ENCODE measurements at regions not wholly inside any gene's neighbourhood (a gene's known extent, or its start where the extent isn't known, plus 50 kb on each side); places are given as distances from the start of the nearest gene placed in this dataset.

- H3K4me3 ChIP-seq (ENCODE audit: low read depth, low read length) = no peak overlapping the region
- no peak for TF ChIP-seq POLR2A (IDR thresholded peaks at IDR 0.05; ENCODE audit: extremely low read depth, insufficient read length)
- no peak for TF ChIP-seq MAX (IDR thresholded peaks at IDR 0.05; ENCODE audit: low read depth, low read length)
- TF ChIP-seq MYC (IDR thresholded peaks at IDR 0.05; ENCODE audit: low read depth, low read length) = no peak
- TF ChIP-seq CTCF (IDR thresholded peaks at IDR 0.05; ENCODE audit: low read depth, low read length) = no peak
- DNase-seq (ENCODE audit: low read depth) = no peak
These were observed 75.0 kb upstream of the SPATA12 start for GRCh38 chr3:56985460-56985859.

- no peak for DNase-seq (ENCODE audit: low read depth)
- TF ChIP-seq MYC (IDR thresholded peaks at IDR 0.05; ENCODE audit: low read depth, low read length) (no peak), POLR2A (IDR thresholded peaks at IDR 0.05; ENCODE audit: extremely low read depth, insufficient read length) (no peak), MAX (IDR thresholded peaks at IDR 0.05; ENCODE audit: low read depth, low read length) (no peak), CTCF (IDR thresholded peaks at IDR 0.05; ENCODE audit: low read depth, low read length) (no peak)
- no peak overlapping the region for H3K4me3 ChIP-seq (ENCODE audit: low read depth, low read length)
These were observed 77.0 kb upstream of the SPATA12 start for GRCh38 chr3:56983427-56983826.

DNA sequence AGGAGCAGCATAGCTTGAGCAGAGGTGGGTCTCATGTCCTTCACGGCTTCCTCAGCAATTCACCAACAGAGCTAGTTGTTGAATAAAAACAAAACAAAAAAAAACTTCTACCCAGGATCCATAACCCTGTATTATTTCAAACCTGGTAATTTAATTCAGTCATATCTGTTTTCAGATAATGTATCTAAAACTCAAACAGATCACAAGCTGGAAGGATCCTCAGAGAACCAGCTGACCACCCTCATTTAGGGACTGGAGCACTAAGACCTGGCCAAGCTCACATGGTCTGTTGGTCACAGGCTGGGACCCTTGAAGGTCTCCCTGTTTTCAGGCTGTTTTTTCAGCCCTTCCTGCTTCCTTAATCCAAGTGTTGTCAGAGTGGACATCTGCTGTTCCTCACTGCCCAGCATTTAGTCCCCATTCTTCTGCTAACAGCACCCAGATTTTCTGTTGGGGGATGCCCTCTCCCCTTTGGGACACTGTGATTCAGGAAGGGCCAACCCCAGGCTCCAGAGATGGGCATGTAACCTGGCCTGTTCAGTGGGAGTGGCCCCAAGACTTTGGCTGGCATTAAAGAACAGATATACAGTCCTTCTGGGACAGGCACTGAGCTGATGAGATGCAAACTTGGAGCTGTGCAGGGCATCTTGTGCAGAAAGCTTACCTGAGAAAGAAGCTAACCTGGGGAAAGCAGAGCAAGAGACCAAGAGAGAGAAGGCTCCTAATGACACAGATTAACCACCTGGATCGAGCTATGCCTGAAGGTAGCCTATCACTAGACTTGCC lies 78.8 kb upstream of the SPATA12 start:
- H3K4me3 ChIP-seq (ENCODE audit: low read depth, low read length) = no peak overlapping the region
- no peak for TF ChIP-seq MYC (IDR thresholded peaks at IDR 0.05; ENCODE audit: low read depth, low read length)
- TF ChIP-seq MAX (IDR thresholded peaks at IDR 0.05; ENCODE audit: low read depth, low read length) = no peak
- no peak for TF ChIP-seq POLR2A (IDR thresholded peaks at IDR 0.05; ENCODE audit: extremely low read depth, insufficient read length)
- TF ChIP-seq CTCF (IDR thresholded peaks at IDR 0.05; ENCODE audit: low read depth, low read length) = no peak
- DNase-seq (ENCODE audit: low read depth) = no peak

- TF ChIP-seq MYC (IDR thresholded peaks at IDR 0.05; ENCODE audit: low read depth, low read length) (peak; percentile 99), MAX (IDR thresholded peaks at IDR 0.05; ENCODE audit: low read depth, low read length) (peak; percentile 97), CTCF (IDR thresholded peaks at IDR 0.05; ENCODE audit: low read depth, low read length) (no peak)
- no peak overlapping the region for H3K4me3 ChIP-seq (ENCODE audit: low read depth, low read length)
- DNase-seq (ENCODE audit: low read depth) = peak; percentile 94
These were observed 79.6 kb upstream of the SPATA12 start for GRCh38 chr3:56980798-56981390.

GRCh38 chr3:56980243-56980642 lies 80.2 kb upstream of the SPATA12 start:
- TF ChIP-seq MYC (IDR thresholded peaks at IDR 0.05; ENCODE audit: low read depth, low read length) (no peak), CTCF (IDR thresholded peaks at IDR 0.05; ENCODE audit: low read depth, low read length) (no peak), MAX (IDR thresholded peaks at IDR 0.05; ENCODE audit: low read depth, low read length) (no peak), POLR2A (IDR thresholded peaks at IDR 0.05; ENCODE audit: extremely low read depth, insufficient read length) (no peak)
- no peak overlapping the region for H3K4me3 ChIP-seq (ENCODE audit: low read depth, low read length)
- no peak for DNase-seq (ENCODE audit: low read depth)

Data from NB4 (cell line).